Urinary bladder (tissue), 3 donors: ENCODE measurements at regions not wholly inside any gene's neighbourhood (a gene's known extent, or its start where the extent isn't known, plus 50 kb on each side); places are given as distances from the start of the nearest gene placed in this dataset.

Experiments
- DNase-seq: peaks from one replicate; pipeline ENCODE4 v3.0.0-alpha.2; 2015; ENCODE audit errors: extremely low spot score
- H3K27ac ChIP-seq: one replicate; pipeline ENCODE4 v1.5.1; 2013; ENCODE audit warnings: low read depth, mild to moderate bottlenecking, moderate library complexity
- H3K36me3 ChIP-seq: one replicate; pipeline ENCODE4 v1.6.1; 2013; ENCODE audit warnings: mild to moderate bottlenecking, moderate library complexity; ENCODE audit not compliant: insufficient read depth
- H3K4me1 ChIP-seq: one replicate; pipeline ENCODE4 v1.6.1; 2013; ENCODE audit warnings: mild to moderate bottlenecking, moderate library complexity; ENCODE audit not compliant: insufficient read depth
- H3K4me3 ChIP-seq: one replicate; pipeline ENCODE4 v1.5.1; 2013; ENCODE audit warnings: low read depth, low read length
- WGBS: extraction: QIAGEN DNeasy Blood & Tissue Kit; methylation state at CpG from one replicate; pipeline ENCODE4 v1.1.7; 2013; 5-methylcytosine and 5-hydroxymethylcytosine counted together
- donor health status: healthy with polysubstance abuse.
- donor health status: healthy.

- Histone ChIP-seq H3K4me1 (no peaks in the 10 kb centered on the region), H3K27ac (no peak overlapping the region), H3K36me3 (no peaks in the 10 kb centered on the region), H3K4me3 (no peak overlapping the region)
- 84% methylated on average over 3 of the region's 3 CpGs for WGBS
- DNase-seq, result no peak
These were observed 1445.0 kb upstream of the RAG2 start for GRCh38 chr11:38043060-38043459.

GRCh38 chr11:38038777-38039176, 1440.7 kb upstream of the RAG2 start:
- DNase-seq, result no peak
- no peaks in the 10 kb centered on the region for H3K36me3 ChIP-seq
- no peaks in the 10 kb centered on the region for H3K4me1 ChIP-seq
- WGBS, result 97% methylated on average over 2 of the region's 2 CpGs
- H3K4me3 ChIP-seq, result no peak overlapping the region
- H3K27ac ChIP-seq, result no peak overlapping the region

- 93% methylated on average over 5 of the region's 5 CpGs for WGBS
- H3K27ac ChIP-seq, result no peak overlapping the region
- H3K36me3 ChIP-seq, result no peaks in the 10 kb centered on the region
- no peak overlapping the region for H3K4me3 ChIP-seq
- no peak for DNase-seq
- no peaks in the 10 kb centered on the region for H3K4me1 ChIP-seq
These were observed 1421.2 kb upstream of the RAG2 start for GRCh38 chr11:38019072-38019775.

- H3K27ac ChIP-seq, result no peak overlapping the region
- H3K4me1 ChIP-seq, result no peaks in the 10 kb centered on the region
- WGBS, result 13% methylated on average over 1 of the region's 1 CpG
- no peaks in the 10 kb centered on the region for H3K36me3 ChIP-seq
- DNase-seq, result peak; percentile 18
- no peak overlapping the region for H3K4me3 ChIP-seq
These were observed 1416.4 kb upstream of the RAG2 start for GRCh38 chr11:38014405-38014804.

GRCh38 chr11:38013157-38013556, 1415.1 kb upstream of the RAG2 start:
- Histone ChIP-seq H3K36me3 (no peaks in the 10 kb centered on the region), H3K4me3 (no peak overlapping the region), H3K4me1 (no peaks in the 10 kb centered on the region), H3K27ac (no peak overlapping the region)
- DNase-seq, result no peak
- whole genome bisulfite sequencing, result 95% methylated on average over 8 of the region's 8 CpGs

- no peak overlapping the region for H3K4me3 ChIP-seq
- H3K36me3 ChIP-seq, result no peaks in the 10 kb centered on the region
- DNase-seq, result no peak
- no peaks in the 10 kb centered on the region for H3K4me1 ChIP-seq
- H3K27ac ChIP-seq, result no peak overlapping the region
These were observed 1413.5 kb upstream of the RAG2 start for GRCh38 chr11:38011496-38011895.

- no peak overlapping the region for H3K4me3 ChIP-seq
- WGBS, result 97% methylated on average over 1 of the region's 1 CpG
- no peaks in the 10 kb centered on the region for H3K36me3 ChIP-seq
- DNase-seq, result no peak
- no peak overlapping the region for H3K27ac ChIP-seq
- H3K4me1 ChIP-seq, result no peaks in the 10 kb centered on the region
These were observed 1411.9 kb upstream of the RAG2 start for GRCh38 chr11:38009932-38010331.

GRCh38 chr11:38006466-38006865, 1408.4 kb upstream of the RAG2 start:
- Histone ChIP-seq H3K36me3 (no peaks in the 10 kb centered on the region), H3K4me3 (no peak overlapping the region), H3K4me1 (no peaks in the 10 kb centered on the region), H3K27ac (no peak overlapping the region)
- no peak for DNase-seq

- H3K27ac ChIP-seq, result no peak overlapping the region
- DNase-seq, result no peak
These were observed 1407.6 kb upstream of the RAG2 start for GRCh38 chr11:38005597-38005996.

GRCh38 chr11:37999171-37999570, 1401.1 kb upstream of the RAG2 start:
- 92% methylated on average over 3 of the region's 3 CpGs for WGBS
- Histone ChIP-seq H3K36me3 (no peaks in the 10 kb centered on the region), H3K4me3 (no peak overlapping the region), H3K4me1 (no peaks in the 10 kb centered on the region), H3K27ac (no peak overlapping the region)
- DNase-seq, result no peak

More at GRCh38 chr11:38005597-38005996, 1407.6 kb upstream of the RAG2 start:
- H3K4me3 ChIP-seq, result no peak overlapping the region
- H3K4me1 ChIP-seq, result no peaks in the 10 kb centered on the region
- no peaks in the 10 kb centered on the region for H3K36me3 ChIP-seq
- 30% methylated on average over 2 of the region's 2 CpGs for WGBS

GRCh38 chr11:37995886-37996285, 1397.8 kb upstream of the RAG2 start:
- H3K36me3 ChIP-seq, result no peaks in the 10 kb centered on the region
- H3K4me1 ChIP-seq, result no peaks in the 10 kb centered on the region
- no peak for DNase-seq
- no peak overlapping the region for H3K4me3 ChIP-seq
- no peak overlapping the region for H3K27ac ChIP-seq
- WGBS, result 62% methylated on average over 2 of the region's 2 CpGs

GRCh38 chr11:37988031-37988430, 1390.0 kb upstream of the RAG2 start:
- H3K4me1 ChIP-seq, result no peaks in the 10 kb centered on the region
- 23% methylated on average over 3 of the region's 3 CpGs for WGBS
- no peak overlapping the region for H3K27ac ChIP-seq
- H3K4me3 ChIP-seq, result no peak overlapping the region
- H3K36me3 ChIP-seq, result no peaks in the 10 kb centered on the region
- peak; percentile 6 for DNase-seq

GRCh38 chr11:37984991-37985390, 1387.0 kb upstream of the RAG2 start:
- Histone ChIP-seq H3K27ac (no peak overlapping the region), H3K36me3 (no peaks in the 10 kb centered on the region), H3K4me1 (no peaks in the 10 kb centered on the region), H3K4me3 (no peak overlapping the region)
- DNase-seq, result no peak
- WGBS, result 64% methylated on average over 1 of the region's 1 CpG

GRCh38 chr11:37978647-37979046, 1380.6 kb upstream of the RAG2 start:
- 55% methylated on average over 1 of the region's 1 CpG for WGBS
- Histone ChIP-seq H3K36me3 (no peaks in the 10 kb centered on the region), H3K4me1 (no peaks in the 10 kb centered on the region), H3K4me3 (no peak overlapping the region), H3K27ac (no peak overlapping the region)
- DNase-seq, result no peak

- 94% methylated on average over 2 of the region's 2 CpGs for WGBS
- Histone ChIP-seq H3K4me3 (no peak overlapping the region), H3K4me1 (no peaks in the 10 kb centered on the region), H3K36me3 (no peaks in the 10 kb centered on the region), H3K27ac (no peak overlapping the region)
- DNase-seq, result no peak
These were observed 1375.9 kb upstream of the RAG2 start for GRCh38 chr11:37973941-37974340.
